HepG2 (cell line): ENCODE measurements at regions not wholly inside any gene's neighbourhood (a gene's known extent, or its start where the extent isn't known, plus 50 kb on each side); places are given as distances from the start of the nearest gene placed in this dataset.

Experiments
- ATAC-seq: fragments of 200-7000 bp; cut with Tn5 transposase; 3 replicates; pipeline ENCODE4 v1.9.1; 2020; ENCODE audit warnings: mild to moderate bottlenecking, moderate library complexity
- BruUV-seq: library from RNA; stranded (reverse); fragments of 400-500 nt; replicated peaks from 2 replicates; lab custom pipeline; 2021; lab: Mats Ljungman, UMichigan
- CTCF ChIA-PET: fragments of 300-600 bp; formaldehyde crosslinking; extraction: SDS; loops from one replicate; lab custom pipeline; 2021; ENCODE audit warnings: low total read pairs, inconsistent platforms, low intra/inter-chr PET ratio; lab: Yijun Ruan, JAX
- POLR2A ChIA-PET: fragments of 350-600 bp; sonication (Branson Sonifier 250); formaldehyde crosslinking; loops from one replicate; lab custom pipeline; 2020; ENCODE audit warnings: antibody characterized with exemption, inconsistent platforms; lab: Yijun Ruan, JAX
- DNase-seq: peaks from one replicate; pipeline ENCODE4 v3.0.0-alpha.2; 2015; ENCODE audit warnings: low spot score
- FAIRE-seq: peaks from 3 replicates; lab custom pipeline; 2011; peaks lifted over from hg19 to GRCh38; lab: Jason Lieb, UNC
- H2AFZ ChIP-seq: one replicate; pipeline ENCODE4 v1.6.1; 2011; ENCODE audit warnings: low read length, inconsistent platforms
- H3K27ac ChIP-seq: fragments of 300-600 bp; 3 replicates; pipeline ENCODE4 v1.8.0; 2011; ENCODE audit warnings: mixed run types, mild to moderate bottlenecking, mixed read lengths, low read length, inconsistent platforms; ENCODE audit not compliant: insufficient read depth; ENCODE audit errors: extremely low read length
- H3K27me3 ChIP-seq, 2 experiments: fragments of 200-600 bp in 1 of 2; 2 replicates in 1 of 2; 3 replicates in 1 of 2; pipeline versions ENCODE4 v1.6.0 to v1.8.0; 2011; ENCODE audit warnings: low read length in 2 of 2, mild to moderate bottlenecking in 2 of 2, moderate library complexity in 2 of 2, inconsistent platforms in 1 of 2; ENCODE audit not compliant: insufficient read depth in 2 of 2, control insufficient read depth in 1 of 2
- H3K36me3 ChIP-seq, 2 experiments: fragments of 200-600 bp in 1 of 2; replicated peaks in 1 of 2; 2 replicates in 1 of 2; 3 replicates in 1 of 2; pipeline versions ENCODE4 v1.5.1 to v1.8.0; 2011; ENCODE audit warnings: low read length in 2 of 2, inconsistent platforms in 1 of 2; ENCODE audit not compliant: insufficient read depth in 2 of 2, control insufficient read depth in 1 of 2
- H3K4me1 ChIP-seq: 2 replicates; pipeline ENCODE4 v1.5.1; 2012; ENCODE audit warnings: low read length, inconsistent platforms; ENCODE audit not compliant: insufficient read depth
- H3K4me2 ChIP-seq: 2 replicates; pipeline ENCODE4 v1.6.0; 2011; ENCODE audit warnings: low read depth, low read length, inconsistent platforms
- H3K4me3 ChIP-seq, 3 experiments: fragments of 200-600 bp in 1 of 3; sonication (generic), shearing (Covaris generic) in 1 of 3; replicated peaks in 1 of 3; 2 replicates each; pipeline ENCODE4 v1.5.1; 2011 to 2016; ENCODE audit warnings: low read length in 3 of 3, inconsistent platforms in 2 of 3, low read depth in 2 of 3, mild to moderate bottlenecking in 2 of 3, control low read depth in 1 of 3, mixed read lengths in 1 of 3; ENCODE audit not compliant: insufficient read depth in 1 of 3
- H3K79me2 ChIP-seq: one replicate; pipeline ENCODE4 v1.6.1; 2011; ENCODE audit warnings: low read length, inconsistent platforms; ENCODE audit not compliant: insufficient read depth
- H3K9ac ChIP-seq: 2 replicates; pipeline ENCODE4 v1.6.0; 2011; ENCODE audit warnings: mild to moderate bottlenecking, low read depth, low read length, inconsistent platforms; ENCODE audit not compliant: insufficient read depth
- H3K9me3 ChIP-seq: 2 replicates; pipeline ENCODE4 v1.5.1; 2012; ENCODE audit warnings: mild to moderate bottlenecking, low read length
- H4K20me1 ChIP-seq: 2 replicates; pipeline ENCODE4 v1.6.0; 2011; ENCODE audit warnings: inconsistent platforms, mild to moderate bottlenecking, low read length, moderate library complexity; ENCODE audit not compliant: insufficient read depth
- AGO2 ChIP-seq: fragments of 200-400 bp; formaldehyde crosslinking; optimal IDR thresholded peaks from 2 replicates; pipeline ENCODE3; 2017; ENCODE audit warnings: mild to moderate bottlenecking, low read depth, low read length, moderate library complexity
- FOSL1 ChIP-seq: sonication (generic); formaldehyde crosslinking; IDR thresholded peaks from 2 replicates; pipeline ENCODE4 v1.9.0; 2021; ENCODE audit warnings: missing genetic modification reagents, borderline replicate concordance
- HNRNPH1 ChIP-seq: fragments of 200-400 bp; formaldehyde crosslinking; optimal IDR thresholded peaks from 2 replicates; pipeline ENCODE3; 2017; ENCODE audit warnings: mild to moderate bottlenecking, low read depth, low read length
- KAT7 ChIP-seq: IDR thresholded peaks from 2 replicates; pipeline ENCODE4 v1.6.1; 2018; ENCODE audit warnings: borderline replicate concordance, missing compliant biosample characterization
- KLF16 ChIP-seq, 2 experiments: sonication (generic) in 1 of 2; formaldehyde crosslinking in 1 of 2; IDR thresholded peaks; 2 replicates each; pipeline versions ENCODE4 v1.6.1 to v1.8.0; 2016 to 2023; ENCODE audit warnings: missing genetic modification reagents in 2 of 2, missing compliant biosample characterization in 1 of 2
- NBN ChIP-seq: fragments of 450-650 bp; conservative IDR thresholded peaks from 2 replicates; pipeline ENCODE4 v1.6.1; 2017
- NR2F2 ChIP-seq: IDR thresholded peaks from 2 replicates; pipeline ENCODE4 v1.6.1; 2012; ENCODE audit warnings: low read depth, inconsistent platforms, borderline replicate concordance
- PRPF4 ChIP-seq: fragments of 200-400 bp; formaldehyde crosslinking; IDR thresholded peaks from 2 replicates; pipeline ENCODE4 v1.6.1; 2016; ENCODE audit warnings: low read length, low read depth; ENCODE audit not compliant: poor library complexity, severe bottlenecking
- RCOR2 ChIP-seq: IDR thresholded peaks from 2 replicates; pipeline ENCODE4 v1.6.1; 2016; ENCODE audit warnings: missing biosample characterization, missing genetic modification reagents
- REPIN1 ChIP-seq: sonication (generic); formaldehyde crosslinking; IDR thresholded peaks from 2 replicates; pipeline ENCODE4 v1.8.0; 2022; ENCODE audit warnings: missing genetic modification reagents, low read depth, mild to moderate bottlenecking, borderline replicate concordance
- SIX4 ChIP-seq: sonication (generic); formaldehyde crosslinking; IDR thresholded peaks from 2 replicates; pipeline ENCODE4 v1.4.0; 2020; ENCODE audit warnings: missing genetic modification reagents
- SNRNP70 ChIP-seq: fragments of 200-400 bp; formaldehyde crosslinking; IDR thresholded peaks from 2 replicates; pipeline ENCODE4 v1.6.1; 2017; ENCODE audit warnings: mild to moderate bottlenecking, low read depth, low read length, moderate library complexity
- ZBTB3 ChIP-seq: sonication (generic); formaldehyde crosslinking; IDR thresholded peaks from 2 replicates; pipeline ENCODE4 v1.4.0; 2020; ENCODE audit warnings: low read depth, mild to moderate bottlenecking, moderate library complexity, missing genetic modification reagents, borderline replicate concordance
- ZNF30 ChIP-seq: sonication (generic); formaldehyde crosslinking; IDR thresholded peaks from 2 replicates; pipeline ENCODE4 v1.5.0; 2020; ENCODE audit warnings: mild to moderate bottlenecking, missing genetic modification reagents
- ZNF331 ChIP-seq: sonication (generic); formaldehyde crosslinking; IDR thresholded peaks from 2 replicates; pipeline ENCODE4 v1.4.0; 2020; ENCODE audit warnings: missing genetic modification reagents
- ZNF589 ChIP-seq: sonication (generic); formaldehyde crosslinking; conservative IDR thresholded peaks from 2 replicates; pipeline ENCODE4 v1.8.0; 2022; ENCODE audit warnings: mild to moderate bottlenecking, moderate library complexity, missing genetic modification reagents
- WGBS: methylation state at CpG from one replicate; pipeline ENCODE4 v1.1.6; 2017; ENCODE audit warnings: low lambda C conversion rate; 5-methylcytosine and 5-hydroxymethylcytosine counted together
- in situ Hi-C: cut with HindIII; loops from 2 replicates; pipeline ENCODE4 v1.10.0; 2017; ENCODE audit warnings: low pct_unique_long_range_greater_than_20kb; ENCODE audit not compliant: extremely low pct_ligation_motif_present
- intact Hi-C: fragments of 100-400 bp; cut with micrococcal nuclease; formaldehyde crosslinking; loops from one replicate; pipeline ENCODE4 v1.10.0; 2022; ENCODE audit not compliant: unreplicated experiment
- TF ChIP-seq, protein P1 (sequence below): sonication (generic); formaldehyde crosslinking; IDR thresholded peaks from 2 replicates; pipeline ENCODE4 v1.4.0; 2020; ENCODE audit warnings: missing genetic modification reagents, borderline replicate concordance
- TF ChIP-seq, protein P2 (sequence below): IDR thresholded peaks from 2 replicates; pipeline ENCODE4 v1.4.0; 2020; ENCODE audit warnings: mild to moderate bottlenecking, missing genetic modification reagents
- TF ChIP-seq, protein P3 (sequence below): sonication (generic); formaldehyde crosslinking; IDR thresholded peaks from 2 replicates; pipeline ENCODE4 v1.4.0; 2020; ENCODE audit warnings: mild to moderate bottlenecking, missing genetic modification reagents

DNA sequence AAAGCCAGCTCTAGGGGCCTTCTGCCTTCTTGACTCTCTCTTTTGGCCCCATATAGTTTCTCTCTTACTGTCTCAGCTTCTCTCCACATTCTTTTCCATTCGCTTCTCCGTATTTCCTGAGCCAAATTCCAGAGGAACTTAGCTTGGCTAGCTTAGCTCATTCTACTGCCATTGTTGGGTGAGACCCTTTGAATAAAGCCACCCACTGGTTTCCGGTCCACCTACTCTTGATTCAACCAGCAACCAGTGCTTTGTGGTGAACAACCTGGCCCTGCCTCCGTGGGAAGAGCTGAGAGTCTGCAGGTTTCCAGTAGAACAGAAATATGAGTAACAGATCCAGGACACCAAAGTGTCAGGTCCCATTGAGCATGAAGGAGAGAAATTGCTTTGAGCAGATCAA lies 81.3 kb upstream of the ARHGAP20 start (continued):
- TF ChIP-seq, protein P1, sequence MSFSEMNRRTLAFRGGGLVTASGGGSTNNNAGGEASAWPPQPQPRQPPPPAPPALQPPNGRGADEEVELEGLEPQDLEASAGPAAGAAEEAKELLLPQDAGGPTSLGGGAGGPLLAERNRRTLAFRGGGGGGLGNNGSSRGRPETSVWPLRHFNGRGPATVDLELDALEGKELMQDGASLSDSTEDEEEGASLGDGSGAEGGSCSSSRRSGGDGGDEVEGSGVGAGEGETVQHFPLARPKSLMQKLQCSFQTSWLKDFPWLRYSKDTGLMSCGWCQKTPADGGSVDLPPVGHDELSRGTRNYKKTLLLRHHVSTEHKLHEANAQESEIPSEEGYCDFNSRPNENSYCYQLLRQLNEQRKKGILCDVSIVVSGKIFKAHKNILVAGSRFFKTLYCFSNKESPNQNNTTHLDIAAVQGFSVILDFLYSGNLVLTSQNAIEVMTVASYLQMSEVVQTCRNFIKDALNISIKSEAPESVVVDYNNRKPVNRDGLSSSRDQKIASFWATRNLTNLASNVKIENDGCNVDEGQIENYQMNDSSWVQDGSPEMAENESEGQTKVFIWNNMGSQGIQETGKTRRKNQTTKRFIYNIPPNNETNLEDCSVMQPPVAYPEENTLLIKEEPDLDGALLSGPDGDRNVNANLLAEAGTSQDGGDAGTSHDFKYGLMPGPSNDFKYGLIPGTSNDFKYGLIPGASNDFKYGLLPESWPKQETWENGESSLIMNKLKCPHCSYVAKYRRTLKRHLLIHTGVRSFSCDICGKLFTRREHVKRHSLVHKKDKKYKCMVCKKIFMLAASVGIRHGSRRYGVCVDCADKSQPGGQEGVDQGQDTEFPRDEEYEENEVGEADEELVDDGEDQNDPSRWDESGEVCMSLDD (CRISPR knock-in tag) = no peak
- TF ChIP-seq ZNF589 (CRISPR knock-in tag) = no peak

DNA sequence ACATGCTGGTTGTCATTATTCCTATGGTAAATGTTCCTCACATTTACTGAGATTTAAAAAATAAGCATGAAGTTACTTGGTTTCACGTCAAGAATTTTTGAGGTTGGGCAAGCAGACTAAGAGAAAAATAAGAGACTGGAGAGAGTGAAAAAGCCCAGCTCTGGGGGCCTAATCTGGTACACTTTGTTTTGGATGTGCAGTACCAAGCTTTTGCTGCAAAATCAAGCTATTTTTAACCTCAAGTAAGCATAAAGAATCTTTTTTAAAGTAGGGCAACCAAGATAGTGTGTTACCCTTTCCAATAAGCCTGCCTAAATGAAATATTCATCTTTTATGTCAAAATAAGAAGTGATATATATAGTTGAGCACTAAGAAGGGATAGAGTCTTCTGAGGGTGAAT lies 79.4 kb upstream of the ARHGAP20 start:
- no peak for FAIRE-seq
- no peak for ATAC-seq
- in situ Hi-C loops = no loop called here
- H3K9ac ChIP-seq = no peak overlapping the region
- no peak for DNase-seq
- H3K27me3 ChIP-seq = peaks cover 0 to 3% of the 10 kb centered on the region in 2 experiments; a peak in 1 of 5 replicates
- BruUV-seq = no TSS peak
- ChIA-PET POLR2A (no interaction called here), CTCF (no interaction called here)
- no peaks in the 10 kb centered on the region for H4K20me1 ChIP-seq
- H3K4me2 ChIP-seq = no peak overlapping the region
- H2AFZ ChIP-seq = no peak overlapping the region
- no peaks in the 10 kb centered on the region for H3K4me1 ChIP-seq
- no peaks in the 10 kb centered on the region for H3K9me3 ChIP-seq
- no peak overlapping the region for H3K4me3 ChIP-seq
- H3K27ac ChIP-seq = no peak overlapping the region
- 4% methylated on average over 1 of the region's 1 CpG for WGBS
- intact Hi-C loops = no loop called here
- TF ChIP-seq KAT7 = no peak
- no peak for TF ChIP-seq RCOR2 (CRISPR knock-in tag)
- TF ChIP-seq ZNF30 (CRISPR knock-in tag) = no peak
- TF ChIP-seq AGO2 = no peak
- no peak for TF ChIP-seq ZNF331 (CRISPR knock-in tag)
- no peak for TF ChIP-seq ZBTB3
- no peak for TF ChIP-seq HNRNPH1
- TF ChIP-seq, protein P2, sequence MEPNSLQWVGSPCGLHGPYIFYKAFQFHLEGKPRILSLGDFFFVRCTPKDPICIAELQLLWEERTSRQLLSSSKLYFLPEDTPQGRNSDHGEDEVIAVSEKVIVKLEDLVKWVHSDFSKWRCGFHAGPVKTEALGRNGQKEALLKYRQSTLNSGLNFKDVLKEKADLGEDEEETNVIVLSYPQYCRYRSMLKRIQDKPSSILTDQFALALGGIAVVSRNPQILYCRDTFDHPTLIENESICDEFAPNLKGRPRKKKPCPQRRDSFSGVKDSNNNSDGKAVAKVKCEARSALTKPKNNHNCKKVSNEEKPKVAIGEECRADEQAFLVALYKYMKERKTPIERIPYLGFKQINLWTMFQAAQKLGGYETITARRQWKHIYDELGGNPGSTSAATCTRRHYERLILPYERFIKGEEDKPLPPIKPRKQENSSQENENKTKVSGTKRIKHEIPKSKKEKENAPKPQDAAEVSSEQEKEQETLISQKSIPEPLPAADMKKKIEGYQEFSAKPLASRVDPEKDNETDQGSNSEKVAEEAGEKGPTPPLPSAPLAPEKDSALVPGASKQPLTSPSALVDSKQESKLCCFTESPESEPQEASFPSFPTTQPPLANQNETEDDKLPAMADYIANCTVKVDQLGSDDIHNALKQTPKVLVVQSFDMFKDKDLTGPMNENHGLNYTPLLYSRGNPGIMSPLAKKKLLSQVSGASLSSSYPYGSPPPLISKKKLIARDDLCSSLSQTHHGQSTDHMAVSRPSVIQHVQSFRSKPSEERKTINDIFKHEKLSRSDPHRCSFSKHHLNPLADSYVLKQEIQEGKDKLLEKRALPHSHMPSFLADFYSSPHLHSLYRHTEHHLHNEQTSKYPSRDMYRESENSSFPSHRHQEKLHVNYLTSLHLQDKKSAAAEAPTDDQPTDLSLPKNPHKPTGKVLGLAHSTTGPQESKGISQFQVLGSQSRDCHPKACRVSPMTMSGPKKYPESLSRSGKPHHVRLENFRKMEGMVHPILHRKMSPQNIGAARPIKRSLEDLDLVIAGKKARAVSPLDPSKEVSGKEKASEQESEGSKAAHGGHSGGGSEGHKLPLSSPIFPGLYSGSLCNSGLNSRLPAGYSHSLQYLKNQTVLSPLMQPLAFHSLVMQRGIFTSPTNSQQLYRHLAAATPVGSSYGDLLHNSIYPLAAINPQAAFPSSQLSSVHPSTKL (CRISPR knock-in tag) = no peak
- no peak for TF ChIP-seq REPIN1 (CRISPR knock-in tag)
- no peak for TF ChIP-seq FOSL1 (CRISPR knock-in tag)
- TF ChIP-seq SIX4 = no peak
- no peak for TF ChIP-seq KLF16 (CRISPR knock-in tag; IDR thresholded peaks at IDR 0.05)
- TF ChIP-seq, protein P3, sequence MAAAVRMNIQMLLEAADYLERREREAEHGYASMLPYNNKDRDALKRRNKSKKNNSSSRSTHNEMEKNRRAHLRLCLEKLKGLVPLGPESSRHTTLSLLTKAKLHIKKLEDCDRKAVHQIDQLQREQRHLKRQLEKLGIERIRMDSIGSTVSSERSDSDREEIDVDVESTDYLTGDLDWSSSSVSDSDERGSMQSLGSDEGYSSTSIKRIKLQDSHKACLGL (CRISPR knock-in tag) = no peak
- no peak for TF ChIP-seq PRPF4
- no peak for TF ChIP-seq SNRNP70
- TF ChIP-seq NBN = no peak
- TF ChIP-seq NR2F2 = no peak
- no peaks in the 10 kb centered on the region for H3K36me3 ChIP-seq
- no peaks in the 10 kb centered on the region for H3K79me2 ChIP-seq
